GM21515 (cell line): ENCODE measurements at regions not wholly inside any gene's neighbourhood (a gene's known extent, or its start where the extent isn't known, plus 50 kb on each side); places are given as distances from the start of the nearest gene placed in this dataset.

Experiments
- ATAC-seq: cut with Tn5 transposase; IDR thresholded peaks from one replicate; pipeline ENCODE4 v1.9.1; 2021; ENCODE audit not compliant: unreplicated experiment

DNA sequence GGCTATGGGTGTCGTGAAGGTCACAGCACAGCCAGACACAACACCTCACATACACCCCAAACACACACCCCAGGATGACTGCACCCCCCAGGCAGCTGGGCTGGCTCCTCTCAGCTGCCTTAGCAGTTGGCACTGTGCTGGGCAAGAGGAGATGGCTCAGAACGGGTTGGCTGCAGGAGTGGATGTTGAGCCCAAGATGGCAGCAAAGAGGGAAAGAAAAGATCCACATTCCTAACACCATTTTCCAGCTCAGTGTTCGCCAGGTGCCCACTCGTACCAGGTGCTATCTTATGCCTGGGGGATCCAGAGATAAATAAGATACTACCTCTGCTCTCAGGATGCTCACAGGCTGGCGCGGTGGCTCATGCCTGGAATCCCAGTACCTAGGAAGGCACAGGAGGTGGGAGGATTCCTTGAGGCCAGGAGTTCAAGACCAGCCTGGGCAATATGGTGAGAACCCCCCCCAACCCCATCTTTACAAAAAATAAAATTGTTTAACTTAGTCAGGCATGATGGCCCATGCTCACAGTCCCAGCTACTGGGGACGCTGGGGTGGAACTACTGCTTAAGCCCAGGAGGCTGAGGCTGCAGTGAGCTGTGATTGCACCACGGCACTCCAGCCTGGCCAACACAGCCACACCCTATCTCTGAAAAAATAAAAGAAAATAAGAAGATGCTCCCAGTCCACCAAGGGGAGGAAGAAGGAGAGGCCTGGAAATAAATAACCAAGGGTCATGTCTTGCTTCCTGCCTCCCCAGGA lies 89.7 kb upstream of the ZNF507 start:
- no peak for ATAC-seq

DNA sequence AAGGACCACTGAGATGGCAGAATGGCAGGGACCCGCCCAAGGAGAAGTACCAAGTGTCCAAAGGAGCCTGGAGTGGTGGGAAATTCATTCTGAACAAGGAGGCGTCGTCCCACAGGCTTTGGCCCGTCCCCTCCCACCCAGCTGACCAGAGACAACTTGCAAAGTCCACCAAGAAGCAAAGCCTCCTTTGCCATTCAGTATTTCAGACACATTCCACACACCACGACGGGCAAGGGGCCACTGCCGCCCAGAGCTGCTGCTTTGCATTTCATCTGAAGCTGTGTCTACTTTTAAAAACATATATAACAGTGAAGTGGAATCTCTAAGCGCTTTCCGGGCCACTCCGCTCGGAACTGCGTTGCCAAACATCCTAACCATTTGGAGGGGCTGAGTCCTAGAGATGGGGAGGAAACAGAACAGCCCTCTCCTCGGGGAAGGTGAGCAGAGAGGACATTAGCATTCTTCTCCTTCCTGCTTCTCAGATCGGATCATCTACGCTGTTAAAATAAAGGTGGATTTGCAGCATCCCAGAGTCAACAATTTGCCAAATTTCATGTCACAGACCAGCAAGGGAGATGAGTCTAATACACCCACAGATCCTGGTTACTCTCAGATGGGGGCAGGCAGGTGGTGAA lies 89.0 kb upstream of the ZNF507 start:
- ATAC-seq: no peak

DNA sequence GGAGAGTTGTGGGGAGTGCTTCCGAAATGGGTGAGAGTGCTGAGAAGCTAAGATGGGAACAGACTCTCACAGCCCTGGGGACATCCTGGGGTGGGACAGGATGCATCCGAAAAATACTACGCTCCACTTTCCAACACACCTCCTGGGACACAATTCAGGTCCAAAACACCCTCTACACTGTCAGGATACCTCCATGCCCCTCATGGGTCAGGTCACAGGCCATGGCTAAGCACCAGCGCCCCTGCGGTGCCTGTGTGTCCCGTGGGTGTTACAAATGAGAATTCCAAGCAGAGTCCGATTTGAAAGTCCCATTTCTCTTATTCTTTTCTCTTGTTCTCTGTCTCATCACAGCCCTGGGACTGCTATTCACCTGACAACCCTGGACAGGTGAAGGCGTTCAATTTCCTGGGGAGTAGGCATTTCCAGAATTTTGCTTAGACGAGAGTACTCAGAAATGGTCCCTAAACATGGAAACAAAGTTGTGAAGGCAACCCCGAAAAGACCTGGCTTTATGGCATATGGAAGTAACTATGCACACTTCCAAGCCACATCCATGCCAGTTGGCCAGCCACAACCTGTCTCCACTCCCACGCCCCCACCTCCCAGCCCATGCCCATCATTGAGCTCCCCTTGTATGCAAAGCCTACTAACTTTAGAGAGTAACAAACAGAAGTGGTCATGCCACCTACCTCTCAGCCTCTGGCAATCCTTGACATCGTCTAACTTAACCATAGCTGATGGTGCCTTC lies 87.9 kb upstream of the ZNF507 start:
- ATAC-seq: no peak

DNA sequence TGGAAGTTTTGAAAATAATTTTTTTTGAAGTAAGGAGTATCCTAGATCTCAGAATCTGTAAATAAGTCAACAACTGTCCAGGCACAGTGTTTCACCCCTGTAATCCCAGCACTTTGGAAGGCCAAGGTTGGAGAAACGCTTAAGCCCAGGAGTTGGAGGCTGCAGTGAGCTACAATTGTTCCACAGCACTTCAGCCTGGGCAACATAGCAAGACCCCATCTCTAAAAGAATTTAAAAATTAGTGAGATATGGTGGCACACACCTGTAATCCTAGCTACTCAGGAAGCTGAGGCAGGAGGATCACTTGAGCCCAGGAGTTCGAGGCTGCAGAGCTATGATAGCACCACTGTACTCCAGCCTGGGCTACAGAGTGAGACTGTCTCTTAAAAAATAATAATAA lies 87.2 kb upstream of the ZNF507 start:
- ATAC-seq: no peak

DNA sequence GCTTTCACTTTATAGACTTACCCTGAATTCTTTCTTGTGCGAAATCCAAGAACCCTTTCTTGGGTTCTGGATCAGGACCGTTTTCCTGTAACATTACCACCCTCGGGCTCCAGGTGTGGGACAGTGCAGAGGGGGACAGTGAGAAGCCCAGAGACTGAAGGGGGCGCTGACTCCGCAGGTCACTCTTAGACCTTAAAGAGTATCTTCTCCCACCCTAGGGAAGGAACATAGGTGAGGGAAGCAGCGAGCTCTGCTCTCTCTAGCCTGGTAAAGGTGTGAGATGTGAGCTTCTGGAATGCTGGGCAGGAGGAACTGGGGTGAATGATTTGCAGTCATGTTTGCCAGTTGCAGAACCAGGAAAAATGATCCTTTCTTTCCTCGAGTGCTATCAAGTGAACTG lies 80.8 kb upstream of the ZNF507 start:
- ATAC-seq: no peak

DNA sequence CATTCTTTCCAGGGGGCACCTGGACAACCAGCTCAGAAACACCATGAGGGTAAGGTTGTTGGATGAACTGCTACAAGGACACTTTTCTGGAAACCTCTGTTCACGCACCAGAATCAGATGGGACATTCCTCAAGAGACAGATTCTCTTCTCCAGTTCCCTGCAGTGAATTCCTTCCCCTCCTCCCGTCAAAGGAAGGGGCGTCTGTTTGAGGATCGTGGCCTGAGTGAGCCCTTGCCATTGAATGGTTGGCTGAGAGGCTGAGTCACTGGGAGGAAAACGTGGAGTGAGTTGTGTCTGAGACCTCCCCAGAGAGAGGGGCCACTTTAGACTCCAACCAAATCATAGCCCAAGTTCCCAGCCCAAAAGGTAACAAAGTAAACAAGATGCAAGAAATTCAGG lies 79.4 kb upstream of the ZNF507 start:
- ATAC-seq: no peak

DNA sequence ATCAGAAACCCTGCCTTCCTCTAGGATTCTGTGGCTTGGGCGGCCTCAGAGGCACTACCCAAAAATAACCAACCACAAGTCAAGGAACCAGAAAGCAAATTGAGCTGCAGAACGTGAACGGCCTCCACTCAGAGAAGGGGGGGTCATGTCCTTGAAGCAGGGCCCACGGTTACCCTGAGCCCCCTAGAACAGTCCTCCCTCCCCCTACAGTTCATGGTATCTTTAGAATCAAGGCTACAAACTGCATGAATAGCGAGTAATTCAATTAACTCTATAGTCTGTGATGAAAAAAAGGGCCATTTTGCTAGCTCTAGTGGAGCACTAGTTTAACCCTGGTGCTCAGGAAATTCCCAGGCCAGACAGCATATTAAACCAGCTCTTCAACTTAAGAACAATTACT lies 79.0 kb upstream of the ZNF507 start:
- ATAC-seq: no peak

DNA sequence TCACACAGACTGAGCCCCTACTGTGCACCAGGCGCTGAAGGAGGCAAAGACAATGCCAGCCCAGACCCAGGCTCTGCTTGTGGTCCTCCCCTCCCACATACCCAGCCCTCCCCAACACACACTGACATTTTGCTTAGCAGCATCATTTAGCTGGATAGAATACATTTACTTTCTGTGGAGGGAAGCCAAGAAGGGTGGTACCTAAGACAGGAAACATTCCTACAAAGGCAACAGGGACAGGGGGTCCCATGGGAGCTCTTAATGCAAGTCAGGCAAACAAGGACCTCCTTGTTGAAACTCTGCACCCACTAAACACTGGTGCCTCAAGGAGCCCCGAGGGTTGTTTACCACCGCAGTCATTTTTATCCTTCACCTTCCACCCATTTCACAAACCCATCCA lies 77.0 kb upstream of the ZNF507 start:
- ATAC-seq: no peak

DNA sequence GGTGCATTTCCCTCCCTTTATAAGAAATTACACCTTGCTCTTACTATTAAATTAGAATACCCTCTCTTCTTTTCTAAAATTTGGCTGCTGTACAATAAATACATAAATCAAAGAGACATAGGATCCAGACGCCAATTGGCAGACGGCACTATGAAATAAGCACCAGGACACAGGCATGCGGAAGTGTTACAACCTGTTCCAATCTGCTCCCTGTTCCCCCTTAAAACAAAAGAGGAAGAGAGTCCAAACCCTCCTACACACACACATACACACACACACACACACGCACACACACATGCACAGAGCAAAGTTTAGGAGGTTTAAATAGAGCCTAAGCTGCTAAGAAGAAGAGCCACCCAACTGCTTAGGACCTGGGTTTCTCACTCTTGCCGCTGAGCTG lies 75.6 kb upstream of the ZNF507 start:
- ATAC-seq: no peak

DNA sequence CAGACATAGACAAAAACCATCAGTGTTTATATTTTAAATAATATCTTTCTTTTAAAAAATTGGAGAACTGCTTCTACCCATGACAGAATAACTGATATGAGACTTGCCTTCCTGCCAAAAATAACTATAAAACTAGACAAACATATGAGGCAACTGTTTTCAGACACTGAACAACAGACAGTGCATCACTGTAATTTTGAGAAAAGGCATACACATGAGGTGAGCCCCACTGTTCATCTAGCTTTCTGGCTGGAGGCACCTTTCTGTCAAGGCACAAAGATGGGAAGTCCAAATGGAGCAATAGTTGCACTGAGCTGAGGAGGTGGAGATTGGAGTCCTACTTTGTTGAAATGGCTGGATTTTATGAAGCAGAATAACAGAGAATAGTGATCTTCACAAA lies 71.9 kb upstream of the ZNF507 start:
- no peak for ATAC-seq

DNA sequence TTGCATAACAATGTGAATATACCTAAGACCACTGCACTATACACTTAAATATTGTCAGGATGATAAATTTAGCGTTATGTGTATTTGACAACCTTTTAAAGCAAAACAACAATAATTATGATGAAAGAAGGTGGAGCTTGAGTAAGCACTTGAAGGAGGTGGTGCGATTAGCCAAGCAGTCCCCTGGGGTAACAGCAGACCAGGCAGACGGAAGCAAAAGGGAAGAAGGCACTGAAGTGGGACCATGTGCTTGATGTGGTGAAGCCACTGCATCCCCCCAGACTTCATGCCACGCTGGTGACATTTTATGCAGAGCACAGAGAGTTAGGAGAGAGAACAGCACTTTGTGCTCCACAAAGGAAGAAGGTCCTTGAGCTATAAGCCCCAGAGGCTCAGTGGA lies 58.3 kb upstream of the ZNF507 start:
- ATAC-seq: no peak

DNA sequence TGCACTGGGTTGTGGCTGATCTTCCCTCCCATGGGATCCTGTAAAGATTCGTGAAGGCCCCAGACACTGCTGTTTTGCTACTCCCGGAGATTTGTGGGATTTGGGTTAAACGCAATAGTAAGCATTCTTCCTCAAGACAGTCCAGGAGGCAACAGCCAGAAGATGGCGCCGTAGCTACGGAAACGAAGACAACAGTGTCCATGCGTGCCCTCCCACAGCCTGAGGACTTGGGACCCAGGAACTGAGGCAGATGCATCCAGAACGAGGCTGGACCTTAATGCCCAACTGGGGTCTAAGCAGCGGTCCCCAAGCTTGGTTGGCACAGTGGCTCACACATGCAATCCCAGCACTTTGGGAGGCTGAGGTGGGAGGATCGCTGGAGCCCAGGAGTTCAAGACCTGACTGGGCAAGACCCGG lies 57.6 kb upstream of the ZNF507 start:
- ATAC-seq: no peak

DNA sequence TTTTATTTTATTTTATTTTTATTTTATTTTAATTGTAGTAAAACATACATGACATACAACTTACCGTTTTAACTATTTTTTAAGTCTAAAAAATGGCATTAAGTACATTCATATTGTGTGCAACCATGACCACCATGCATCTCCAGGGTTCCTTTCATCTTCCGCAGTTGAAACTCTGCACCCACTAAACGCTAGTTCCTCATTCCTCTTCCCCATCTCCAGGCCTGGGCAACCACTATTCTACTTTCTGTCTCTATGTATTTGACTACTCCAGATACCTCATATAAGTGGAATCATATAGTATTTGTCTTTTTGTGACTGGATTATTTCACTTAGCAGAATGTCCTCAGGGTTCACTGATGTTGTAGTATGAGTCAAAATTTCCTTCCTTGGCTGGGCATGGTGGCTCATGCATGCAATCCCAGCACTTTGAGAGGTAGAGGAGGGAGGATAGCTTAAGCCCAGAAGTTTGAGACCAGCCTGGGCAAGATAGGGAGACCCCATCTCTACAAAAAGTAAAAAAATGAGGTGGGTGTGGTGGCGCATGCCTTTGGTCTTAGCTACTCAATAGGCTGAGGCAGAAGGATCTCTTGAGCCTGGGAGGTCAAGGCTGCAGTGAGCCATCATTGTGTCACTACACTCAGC lies 55.7 kb upstream of the ZNF507 start:
- ATAC-seq: no peak

DNA sequence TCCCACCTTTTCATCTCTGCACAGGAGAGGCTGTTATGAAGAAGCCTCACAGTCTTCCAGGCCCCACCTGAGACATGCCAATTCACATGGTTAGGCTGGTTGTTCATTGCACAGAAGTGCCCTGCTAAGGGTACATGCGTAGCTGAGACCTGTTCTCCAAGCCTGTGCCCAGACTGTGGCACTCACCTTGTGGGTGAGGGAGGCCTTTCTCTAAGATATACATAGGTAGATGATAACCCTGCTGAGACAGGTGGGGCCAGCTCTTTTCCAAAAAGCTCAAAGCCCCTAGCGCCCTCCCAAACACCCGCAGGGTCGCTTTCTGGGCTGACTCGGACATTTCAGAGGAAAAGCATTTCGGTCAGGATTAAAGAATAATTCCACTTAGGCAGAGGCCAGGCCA lies 53.5 kb upstream of the ZNF507 start:
- no peak for ATAC-seq

DNA sequence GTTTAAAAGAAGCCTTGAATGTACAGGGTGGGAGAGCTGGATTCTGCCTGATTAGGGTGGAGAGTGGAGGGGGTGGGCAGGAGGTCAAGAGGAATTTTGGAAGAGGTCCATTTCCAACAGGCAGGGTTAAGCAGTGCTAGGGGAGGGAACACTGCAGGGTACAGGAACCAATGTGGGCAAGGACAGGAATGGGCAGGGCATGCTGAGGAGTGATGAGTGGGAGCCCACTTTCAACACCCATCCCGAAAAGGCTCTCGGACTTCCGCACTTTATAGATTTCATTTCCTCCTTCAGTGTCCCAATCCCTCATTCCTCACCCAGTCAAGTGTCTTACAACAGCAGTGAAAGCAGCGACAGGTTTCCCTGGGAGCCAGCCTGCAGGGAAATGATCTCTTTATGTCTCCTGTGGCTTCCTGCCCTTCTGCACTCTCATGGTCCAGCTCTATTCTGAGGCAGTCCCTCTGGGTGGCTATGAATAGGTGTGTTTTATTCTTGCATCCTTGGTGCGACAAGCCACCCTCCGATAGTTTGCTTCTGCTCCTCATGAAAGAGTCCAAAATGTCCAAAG lies 50.5 kb upstream of the ZNF507 start:
- ATAC-seq: no peak
